ENCODE measurements at regions not wholly inside any gene's neighbourhood (a gene's known extent, or its start where the extent isn't known, plus 50 kb on each side); places are given as distances from the start of the nearest gene placed in this dataset.

- no peak overlapping the region for H3K27ac ChIP-seq
- no peak for TF ChIP-seq ZFX (IDR thresholded peaks at IDR 0.05; ENCODE audit: borderline replicate concordance)
- TF ChIP-seq CTCF (IDR thresholded peaks at IDR 0.05) = no peak
These were observed 478.4 kb downstream of the ARL4A start for GRCh38 chr7:13165854-13166253.

GRCh38 chr7:13166801-13167200 is 479.4 kb downstream of the ARL4A start:
- TF ChIP-seq CTCF (IDR thresholded peaks at IDR 0.05) (no peak), ZFX (IDR thresholded peaks at IDR 0.05; ENCODE audit: borderline replicate concordance) (no peak)
- H3K27ac ChIP-seq = no peak overlapping the region

GRCh38 chr7:13169356-13169755 is 481.9 kb downstream of the ARL4A start:
- no peak overlapping the region for H3K27ac ChIP-seq
- TF ChIP-seq ZFX (IDR thresholded peaks at IDR 0.05; ENCODE audit: borderline replicate concordance) (no peak), CTCF (IDR thresholded peaks at IDR 0.05) (no peak)

- TF ChIP-seq CTCF (IDR thresholded peaks at IDR 0.05) (no peak), ZFX (IDR thresholded peaks at IDR 0.05; ENCODE audit: borderline replicate concordance) (no peak)
These were observed 487.6 kb downstream of the ARL4A start for GRCh38 chr7:13174991-13175390.

GRCh38 chr7:13179011-13179582 is 491.7 kb downstream of the ARL4A start:
- no peak overlapping the region for H3K27ac ChIP-seq
- no peak for TF ChIP-seq ZFX (IDR thresholded peaks at IDR 0.05; ENCODE audit: borderline replicate concordance)
- TF ChIP-seq CTCF (IDR thresholded peaks at IDR 0.05) = peak; percentile 62

More at GRCh38 chr7:13174991-13175390, 487.6 kb downstream of the ARL4A start:
- no peak overlapping the region for H3K27ac ChIP-seq

- TF ChIP-seq CTCF (IDR thresholded peaks at IDR 0.05) = no peak
- no peak for TF ChIP-seq ZFX (IDR thresholded peaks at IDR 0.05; ENCODE audit: borderline replicate concordance)
- no peak overlapping the region for H3K27ac ChIP-seq
These were observed 492.5 kb downstream of the ARL4A start for GRCh38 chr7:13179775-13180523.

GRCh38 chr7:13181216-13181615 is 493.8 kb downstream of the ARL4A start:
- TF ChIP-seq CTCF (IDR thresholded peaks at IDR 0.05) (no peak), ZFX (IDR thresholded peaks at IDR 0.05; ENCODE audit: borderline replicate concordance) (no peak)
- H3K27ac ChIP-seq = no peak overlapping the region

Data from 22Rv1 (cell line).